ENCODE measurements at regions not wholly inside any gene's neighbourhood (a gene's known extent, or its start where the extent isn't known, plus 50 kb on each side); places are given as distances from the start of the nearest gene placed in this dataset.
"Not testable (repeated sequence)": the region's sequence is repeated elsewhere in the genome, so short reads cannot be mapped to it uniquely, and the experiment has no call there.

GRCh38 chr20:51955756-51956155 is 153.4 kb upstream of the SALL4 start:
- no peak for DNase-seq

- DNase-seq = no peak
Observed at GRCh38 chr20:51953731-51954340, 151.5 kb upstream of the SALL4 start.

GRCh38 chr20:51950926-51951325 is 148.6 kb upstream of the SALL4 start:
- no peak for DNase-seq

- DNase-seq = no peak
Observed at GRCh38 chr20:51946586-51946985, 144.3 kb upstream of the SALL4 start.

- no peak for DNase-seq
Observed at GRCh38 chr20:51945881-51946280, 143.6 kb upstream of the SALL4 start.

GRCh38 chr20:51945177-51945576 is 142.9 kb upstream of the SALL4 start:
- no peak for DNase-seq

GRCh38 chr20:51943761-51944160 is 141.4 kb upstream of the SALL4 start:
- no peak for DNase-seq

- DNase-seq = not testable (repeated sequence)
Observed at GRCh38 chr20:51943326-51943725, 141.0 kb upstream of the SALL4 start.

GRCh38 chr20:51941503-51941902 is 139.2 kb upstream of the SALL4 start:
- DNase-seq = no peak

GRCh38 chr20:51939259-51939585 is 136.9 kb upstream of the SALL4 start:
- no peak for DNase-seq

GRCh38 chr20:51938559-51939258 is 136.4 kb upstream of the SALL4 start:
- no peak for DNase-seq

GRCh38 chr20:51937779-51938178 is 135.5 kb upstream of the SALL4 start:
- DNase-seq = no peak

- no peak for DNase-seq
Observed at GRCh38 chr20:51936377-51936776, 134.1 kb upstream of the SALL4 start.

- no peak for DNase-seq
Observed at GRCh38 chr20:51935003-51935358, 132.7 kb upstream of the SALL4 start.

- DNase-seq = no peak
Observed at GRCh38 chr20:51934301-51935002, 132.1 kb upstream of the SALL4 start.

- DNase-seq = no peak
Observed at GRCh38 chr20:51931371-51931781, 129.1 kb upstream of the SALL4 start.

- no peak for DNase-seq
Observed at GRCh38 chr20:51930775-51931174, 128.5 kb upstream of the SALL4 start.

- DNase-seq = no peak
Observed at GRCh38 chr20:51928931-51929330, 126.6 kb upstream of the SALL4 start.

GRCh38 chr20:51927970-51928369 is 125.6 kb upstream of the SALL4 start:
- DNase-seq = not testable (repeated sequence)

GRCh38 chr20:51926670-51927305 is 124.5 kb upstream of the SALL4 start:
- DNase-seq = no peak

- no peak for DNase-seq
Observed at GRCh38 chr20:51924509-51924908, 122.2 kb upstream of the SALL4 start.

GRCh38 chr20:51923633-51924032 is 121.3 kb upstream of the SALL4 start:
- DNase-seq = no peak

- DNase-seq = not testable (repeated sequence)
Observed at GRCh38 chr20:51922812-51923211, 120.5 kb upstream of the SALL4 start.

GRCh38 chr20:51918561-51918960 is 116.2 kb upstream of the SALL4 start:
- no peak for DNase-seq

Data from 8988T (cell line).